Natural killer cell (primary cell): ENCODE measurements at regions not wholly inside any gene's neighbourhood (a gene's known extent, or its start where the extent isn't known, plus 50 kb on each side); places are given as distances from the start of the nearest gene placed in this dataset.
"Not testable (repeated sequence)": the region's sequence is repeated elsewhere in the genome, so short reads cannot be mapped to it uniquely, and the experiment has no call there.

Experiments used
- ATAC-seq, 3 donors: fragments of 150-1000 bp in 2 of 3; fragments of 200-7000 bp in 1 of 3; cut with Tn5 transposase; 1 replicate in 1 of 3; 2 replicates in 2 of 3; pipeline ENCODE4 v1.10.0; 2021; ENCODE audit warnings: mild to moderate bottlenecking in 2 of 3, moderate library complexity in 2 of 3
- DNase-seq, 2 donors: peaks; one replicate each; pipeline versions ENCODE4 v3.0.0 to v3.0.0-alpha.2; 2013 to 2021; ENCODE audit warnings: mixed read lengths in 1 of 2
- H3K27ac ChIP-seq: one replicate; pipeline ENCODE4 v1.5.1; 2013; ENCODE audit warnings: mild to moderate bottlenecking, low read length
- H3K27me3 ChIP-seq: one replicate; pipeline ENCODE4 v1.6.1; 2013; ENCODE audit warnings: low read length; ENCODE audit not compliant: control insufficient read depth, insufficient read depth
- H3K36me3 ChIP-seq: one replicate; pipeline ENCODE4 v1.6.1; 2013; ENCODE audit warnings: low read length; ENCODE audit not compliant: control insufficient read depth, insufficient read depth
- H3K4me1 ChIP-seq: one replicate; pipeline ENCODE4 v1.6.1; 2013; ENCODE audit warnings: low read length; ENCODE audit not compliant: control insufficient read depth, insufficient read depth
- H3K4me3 ChIP-seq: one replicate; pipeline ENCODE4 v1.5.1; 2013; ENCODE audit warnings: low read length
- H3K9me3 ChIP-seq: one replicate; pipeline ENCODE4 v1.6.1; 2013; ENCODE audit warnings: low read length; ENCODE audit not compliant: control insufficient read depth, insufficient read depth
- H3K27ac Mint-ChIP-seq, 2 donors: one replicate each; pipeline ENCODE4 v1.8.0; 2022; ENCODE audit warnings: mild to moderate bottlenecking in 2 of 2, mixed read lengths in 2 of 2, moderate library complexity in 1 of 2
- H3K27me3 Mint-ChIP-seq, 2 donors: one replicate each; pipeline ENCODE4 v1.8.0; 2022; ENCODE audit warnings: low read depth in 2 of 2, mixed read lengths in 2 of 2
- H3K36me3 Mint-ChIP-seq: one replicate; pipeline ENCODE4 v1.8.0; 2022; ENCODE audit warnings: mixed read lengths
- H3K4me1 Mint-ChIP-seq, 2 donors: one replicate each; pipeline ENCODE4 v1.8.0; 2022; ENCODE audit warnings: mixed read lengths in 2 of 2
- H3K4me3 Mint-ChIP-seq: one replicate; pipeline ENCODE4 v1.8.0; 2022; ENCODE audit warnings: mild to moderate bottlenecking, moderate library complexity, mixed read lengths
- H3K9me3 Mint-ChIP-seq, 2 donors: one replicate each; pipeline ENCODE4 v1.8.0; 2022; ENCODE audit warnings: mixed read lengths in 2 of 2
- WGBS: methylation state at CpG from one replicate; pipeline ENCODE4 v1.1.7; 2013; ENCODE audit warnings: missing lambda C conversion rate; ENCODE audit not compliant: insufficient coverage; 5-methylcytosine and 5-hydroxymethylcytosine counted together
- intact Hi-C: fragments of 100-400 bp; cut with micrococcal nuclease; formaldehyde crosslinking; loops from one replicate; pipeline ENCODE4 v1.14.2; 2022
- TF ChIP-seq, protein P1 (sequence below): fragments of 200-600 bp; IDR thresholded peaks from one replicate; pipeline ENCODE4 v1.8.0; 2022; ENCODE audit warnings: antibody characterized with exemption

DNA sequence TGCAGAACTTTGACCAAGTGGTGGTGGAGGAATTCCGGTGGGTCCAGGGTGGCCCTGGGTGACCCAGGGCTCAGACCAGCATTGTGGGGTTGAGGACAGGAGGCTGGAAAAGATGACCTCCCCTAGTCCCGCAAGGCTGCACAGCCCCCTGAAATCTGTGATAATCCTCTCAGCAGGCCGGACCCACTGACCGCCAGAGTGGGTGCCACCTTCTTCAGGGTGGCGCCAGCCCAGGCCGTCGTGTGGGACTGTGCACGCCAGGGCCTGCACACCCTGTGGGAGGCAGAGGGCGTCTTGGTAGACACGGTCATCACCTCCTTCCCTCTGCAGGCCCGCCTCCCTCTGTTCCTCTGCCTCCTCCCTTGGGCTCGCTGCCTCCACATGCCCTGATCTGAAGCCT is 137.7 kb downstream of the TBC1D2B start:
- H3K27me3 Mint-ChIP-seq = peaks cover 0 to under 1% of the 10 kb centered on the region in 2 donors
- TF ChIP-seq, protein P1, sequence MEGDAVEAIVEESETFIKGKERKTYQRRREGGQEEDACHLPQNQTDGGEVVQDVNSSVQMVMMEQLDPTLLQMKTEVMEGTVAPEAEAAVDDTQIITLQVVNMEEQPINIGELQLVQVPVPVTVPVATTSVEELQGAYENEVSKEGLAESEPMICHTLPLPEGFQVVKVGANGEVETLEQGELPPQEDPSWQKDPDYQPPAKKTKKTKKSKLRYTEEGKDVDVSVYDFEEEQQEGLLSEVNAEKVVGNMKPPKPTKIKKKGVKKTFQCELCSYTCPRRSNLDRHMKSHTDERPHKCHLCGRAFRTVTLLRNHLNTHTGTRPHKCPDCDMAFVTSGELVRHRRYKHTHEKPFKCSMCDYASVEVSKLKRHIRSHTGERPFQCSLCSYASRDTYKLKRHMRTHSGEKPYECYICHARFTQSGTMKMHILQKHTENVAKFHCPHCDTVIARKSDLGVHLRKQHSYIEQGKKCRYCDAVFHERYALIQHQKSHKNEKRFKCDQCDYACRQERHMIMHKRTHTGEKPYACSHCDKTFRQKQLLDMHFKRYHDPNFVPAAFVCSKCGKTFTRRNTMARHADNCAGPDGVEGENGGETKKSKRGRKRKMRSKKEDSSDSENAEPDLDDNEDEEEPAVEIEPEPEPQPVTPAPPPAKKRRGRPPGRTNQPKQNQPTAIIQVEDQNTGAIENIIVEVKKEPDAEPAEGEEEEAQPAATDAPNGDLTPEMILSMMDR = no peak
- Histone ChIP-seq H3K4me1 (peaks cover 10% of the 10 kb centered on the region), H3K27me3 (no peaks in the 10 kb centered on the region), H3K9me3 (no peaks in the 10 kb centered on the region), H3K4me3 (no peak overlapping the region), H3K27ac (no peak overlapping the region), H3K36me3 (no peaks in the 10 kb centered on the region)
- H3K4me3 Mint-ChIP-seq = no peak overlapping the region
- ATAC-seq (no peak), DNase-seq (no peak)
- no peaks in the 10 kb centered on the region for H3K9me3 Mint-ChIP-seq
- H3K4me1 Mint-ChIP-seq = peaks cover 5 to 10% of the 10 kb centered on the region in 2 donors
- H3K36me3 Mint-ChIP-seq = no peaks in the 10 kb centered on the region
- intact Hi-C loops = no loop called here
- WGBS = 88% methylated on average over 12 of the region's 12 CpGs
- H3K27ac Mint-ChIP-seq = no peak overlapping the region

DNA sequence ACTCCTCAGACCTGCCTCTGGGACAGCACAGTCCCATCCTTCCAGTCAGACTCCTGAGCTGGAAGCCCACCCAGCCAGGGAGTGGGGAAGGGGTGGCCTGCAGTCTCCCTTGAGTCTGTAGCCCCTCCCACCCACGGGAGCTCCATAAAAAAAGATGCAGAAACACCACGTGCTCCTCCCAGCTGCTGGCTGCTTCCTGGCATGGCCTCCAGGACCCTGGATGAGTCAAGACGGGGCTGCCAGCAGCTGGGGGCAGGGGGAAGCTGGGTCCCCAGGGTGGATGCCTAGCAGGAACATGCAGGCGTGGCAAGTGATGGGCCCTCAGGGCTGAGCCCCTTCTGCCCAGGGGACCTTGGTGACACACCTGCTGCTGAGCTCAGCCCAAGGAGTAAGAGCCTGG is 138.5 kb downstream of the TBC1D2B start:
- H3K27ac Mint-ChIP-seq, DNase-seq, H3K36me3 ChIP-seq, intact Hi-C loops, H3K36me3 Mint-ChIP-seq, H3K4me1 Mint-ChIP-seq, H3K4me3 Mint-ChIP-seq, H3K27ac ChIP-seq, H3K9me3 Mint-ChIP-seq, H3K4me3 ChIP-seq, H3K9me3 ChIP-seq, H3K27me3 ChIP-seq, H3K4me1 ChIP-seq, ATAC-seq, H3K27me3 Mint-ChIP-seq: not testable (repeated sequence)
- 49% methylated on average over 4 of the region's 4 CpGs for WGBS

DNA sequence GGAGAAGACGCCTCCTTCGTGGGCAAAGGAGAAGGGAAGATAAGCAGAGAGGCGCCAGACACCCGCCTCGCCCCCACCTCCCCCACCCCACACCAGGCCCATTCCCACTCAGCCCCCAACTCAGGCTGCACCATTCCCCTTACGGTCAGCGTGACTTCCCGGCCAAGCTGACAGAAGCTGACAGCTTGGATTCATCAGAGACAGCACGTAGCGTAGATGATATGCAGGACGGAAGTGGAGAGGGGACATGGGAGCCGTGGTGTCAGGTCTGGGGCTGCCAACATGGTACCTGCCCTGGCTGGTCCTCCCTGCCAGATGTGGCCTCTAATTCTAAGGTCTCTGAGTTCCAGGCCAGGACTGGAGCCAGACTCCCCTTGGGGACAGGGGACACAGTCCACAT is 139.0 kb downstream of the TBC1D2B start:
- H3K27ac Mint-ChIP-seq, H3K27me3 Mint-ChIP-seq, H3K36me3 Mint-ChIP-seq, H3K4me3 ChIP-seq, ATAC-seq, DNase-seq, intact Hi-C loops, H3K4me1 Mint-ChIP-seq, H3K27me3 ChIP-seq, H3K9me3 Mint-ChIP-seq, H3K9me3 ChIP-seq, H3K36me3 ChIP-seq, H3K4me1 ChIP-seq, H3K27ac ChIP-seq, H3K4me3 Mint-ChIP-seq: not testable (repeated sequence)
- 99% methylated on average over 7 of the region's 12 CpGs for WGBS

DNA sequence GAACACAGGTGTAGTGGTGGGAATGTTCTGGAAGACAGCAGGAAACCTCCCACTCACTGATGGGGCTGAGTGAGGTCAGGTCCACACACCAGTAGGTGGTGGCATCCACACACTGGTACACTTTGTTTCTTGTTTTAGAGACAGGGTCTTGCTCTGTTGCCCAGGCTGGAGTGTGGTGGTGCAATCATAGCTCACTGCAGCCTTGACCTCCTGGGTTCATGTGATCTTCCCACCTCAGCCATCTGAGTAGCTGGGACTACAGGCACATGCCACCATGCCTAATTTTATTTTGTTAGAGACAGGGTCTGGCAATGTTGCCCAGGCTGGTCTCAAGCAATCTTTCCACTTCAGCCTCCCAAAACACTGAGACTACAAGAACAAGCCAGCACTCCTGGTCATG is 140.9 kb downstream of the TBC1D2B start:
- H3K27me3 ChIP-seq, H3K27ac ChIP-seq, H3K27me3 Mint-ChIP-seq, H3K4me1 ChIP-seq, H3K4me1 Mint-ChIP-seq, H3K4me3 ChIP-seq, DNase-seq, H3K4me3 Mint-ChIP-seq, H3K9me3 ChIP-seq, intact Hi-C loops, H3K36me3 Mint-ChIP-seq, H3K36me3 ChIP-seq, H3K27ac Mint-ChIP-seq, ATAC-seq, H3K9me3 Mint-ChIP-seq: not testable (repeated sequence)

DNA sequence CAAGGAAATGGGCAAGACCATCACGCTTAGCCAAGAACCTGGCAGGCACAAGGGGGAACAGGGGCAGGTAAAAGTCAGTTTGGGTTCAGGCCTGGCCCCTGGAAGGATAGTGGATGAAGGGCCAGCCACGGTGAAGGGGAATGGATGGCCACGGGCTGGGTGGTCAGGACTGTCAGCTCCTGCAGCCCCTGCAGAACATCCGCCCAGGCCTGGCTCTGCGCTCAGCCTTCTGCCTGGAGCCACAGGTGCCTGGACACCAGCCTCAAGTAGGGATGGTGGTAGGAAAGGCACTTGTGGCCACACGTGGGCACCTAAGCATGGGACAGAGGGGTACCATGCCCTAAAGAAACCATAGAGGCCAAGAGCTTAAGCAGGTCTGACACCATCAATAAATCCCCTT is 143.0 kb downstream of the TBC1D2B start:
- DNase-seq, H3K4me1 ChIP-seq, H3K27me3 ChIP-seq, intact Hi-C loops, H3K4me3 ChIP-seq, H3K9me3 ChIP-seq, H3K4me1 Mint-ChIP-seq, H3K27ac ChIP-seq, H3K36me3 ChIP-seq, H3K27me3 Mint-ChIP-seq, H3K36me3 Mint-ChIP-seq, H3K4me3 Mint-ChIP-seq, H3K27ac Mint-ChIP-seq, H3K9me3 Mint-ChIP-seq, ATAC-seq: not testable (repeated sequence)
- over 99% methylated on average over 4 of the region's 6 CpGs for WGBS

DNA sequence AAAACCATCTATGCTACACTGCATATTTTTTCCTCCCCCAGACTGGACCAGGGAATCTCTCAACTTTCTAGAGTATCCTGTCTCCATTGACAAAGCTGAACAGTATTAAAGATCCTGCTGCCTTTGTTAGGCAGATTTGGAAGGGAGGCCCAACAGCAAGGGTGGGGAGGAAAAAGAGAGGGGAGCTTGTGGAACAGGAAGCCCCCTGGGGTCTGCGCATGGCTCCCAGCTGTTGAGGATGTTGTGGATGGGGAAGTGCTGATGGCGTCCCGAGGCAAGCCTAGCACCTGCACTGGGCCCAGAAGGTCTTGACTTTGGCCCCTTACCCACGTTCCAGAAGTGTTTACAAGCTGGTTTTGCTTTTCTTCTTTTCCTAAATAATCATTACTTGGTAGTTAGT is 146.6 kb downstream of the TBC1D2B start:
- not testable (repeated sequence) for DNase-seq, H3K4me1 Mint-ChIP-seq

DNA sequence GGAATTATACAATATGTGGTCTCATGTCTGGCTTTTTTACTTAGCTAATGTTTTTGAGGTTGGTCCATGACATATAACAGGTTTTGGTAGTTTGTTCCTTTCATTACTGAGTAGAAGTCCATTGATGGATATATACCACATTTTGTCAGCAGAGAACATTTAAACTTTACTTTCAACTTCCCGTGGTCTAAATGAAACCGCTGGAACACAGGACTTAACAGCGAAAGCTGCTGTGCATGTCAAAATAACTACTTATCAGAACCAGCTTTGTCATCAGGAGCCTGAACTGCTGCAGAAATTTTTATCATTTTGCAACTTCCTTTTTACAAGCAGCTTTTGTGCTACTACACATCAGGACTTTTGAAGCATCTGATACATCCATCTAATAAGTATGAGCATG is 147.0 kb downstream of the TBC1D2B start:
- intact Hi-C loops, H3K27me3 ChIP-seq, H3K36me3 ChIP-seq, H3K9me3 ChIP-seq, H3K27ac ChIP-seq, H3K4me1 Mint-ChIP-seq, DNase-seq, H3K27me3 Mint-ChIP-seq, H3K27ac Mint-ChIP-seq, H3K4me3 ChIP-seq, H3K9me3 Mint-ChIP-seq, H3K36me3 Mint-ChIP-seq, ATAC-seq, H3K4me1 ChIP-seq, H3K4me3 Mint-ChIP-seq: not testable (repeated sequence)
- WGBS = 10% methylated on average over 3 of the region's 3 CpGs

More for the DNA sequence above, 146.6 kb downstream of the TBC1D2B start:
- H3K4me3 Mint-ChIP-seq, H3K36me3 Mint-ChIP-seq, H3K27me3 ChIP-seq, H3K9me3 Mint-ChIP-seq, H3K27me3 Mint-ChIP-seq, ATAC-seq, H3K4me1 ChIP-seq, intact Hi-C loops, H3K27ac ChIP-seq, H3K9me3 ChIP-seq, H3K36me3 ChIP-seq, H3K4me3 ChIP-seq, H3K27ac Mint-ChIP-seq: not testable (repeated sequence)
- WGBS = no CpG with 5 or more reads among the region's 4 CpGs

DNA sequence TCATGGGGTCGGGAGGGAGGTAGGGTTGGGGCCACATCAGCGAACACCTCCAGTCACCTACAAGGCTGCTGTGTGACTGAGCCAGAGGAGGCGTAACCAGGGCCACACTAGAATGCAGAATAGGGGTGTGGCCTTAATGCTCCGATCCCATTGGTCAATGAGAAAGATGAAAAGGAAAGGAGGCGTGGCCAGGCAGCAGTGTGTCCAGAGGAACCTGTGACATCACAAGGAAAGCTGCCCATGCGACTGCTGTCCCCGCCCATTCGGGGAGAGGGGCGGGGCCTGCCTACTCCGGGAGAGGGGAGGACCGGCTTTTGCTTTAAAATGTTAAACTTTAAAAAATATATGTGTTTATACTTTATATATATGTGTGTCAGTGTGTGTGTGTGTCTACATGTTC is 150.7 kb downstream of the TBC1D2B start:
- H3K27me3 ChIP-seq, H3K36me3 ChIP-seq, H3K4me3 ChIP-seq, H3K27me3 Mint-ChIP-seq, H3K27ac ChIP-seq, H3K4me3 Mint-ChIP-seq, H3K27ac Mint-ChIP-seq, H3K4me1 Mint-ChIP-seq, H3K9me3 Mint-ChIP-seq, H3K4me1 ChIP-seq, intact Hi-C loops, H3K36me3 Mint-ChIP-seq, DNase-seq, H3K9me3 ChIP-seq, ATAC-seq: not testable (repeated sequence)
- 87% methylated on average over 7 of the region's 11 CpGs for WGBS
